ENCODE measurements at regions not wholly inside any gene's neighbourhood (a gene's known extent, or its start where the extent isn't known, plus 50 kb on each side); places are given as distances from the start of the nearest gene placed in this dataset.

- TF ChIP-seq EZH2 (IDR thresholded peaks at IDR 0.05; ENCODE audit: insufficient read depth, poor library complexity, severe bottlenecking) = no peak
- TF ChIP-seq EZH2phosphoT487 (IDR thresholded peaks at IDR 0.05; ENCODE audit: insufficient read depth, low read depth) = no peak
Measured at GRCh38 chr10:130661419-130661818, 525.2 kb downstream of the GLRX3 start.

Data from GM23248 (cell line).